ENCODE measurements at regions not wholly inside any gene's neighbourhood (a gene's known extent, or its start where the extent isn't known, plus 50 kb on each side); places are given as distances from the start of the nearest gene placed in this dataset.

GRCh38 chr9:79817438-79818004 is 245.8 kb downstream of the TLE4 start:
- TF ChIP-seq CTCF (IDR thresholded peaks at IDR 0.05; ENCODE audit: insufficient read depth, low read length, poor library complexity, severe bottlenecking), result no peak
- TF ChIP-seq EZH2phosphoT487 (conservative IDR thresholded peaks at IDR 0.05; ENCODE audit: low read length), result no peak
